Skeletal muscle satellite cell (primary cell): ENCODE measurements at regions not wholly inside any gene's neighbourhood (a gene's known extent, or its start where the extent isn't known, plus 50 kb on each side); places are given as distances from the start of the nearest gene placed in this dataset.

Experiments used
- H3K27me3 ChIP-seq: 2 replicates; pipeline ENCODE4 v1.7.0; 2013; ENCODE audit warnings: low read length; ENCODE audit not compliant: control insufficient read depth, insufficient read depth
- H3K36me3 ChIP-seq: 2 replicates; pipeline ENCODE4 v1.7.0; 2013; ENCODE audit warnings: mild to moderate bottlenecking, control low read depth, low read length; ENCODE audit not compliant: insufficient read depth
- H3K4me1 ChIP-seq: 2 replicates; pipeline ENCODE4 v1.7.0; 2013; ENCODE audit warnings: low read length; ENCODE audit not compliant: control insufficient read depth, insufficient read depth
- H3K4me2 ChIP-seq: 2 replicates; pipeline ENCODE4 v1.7.0; 2013; ENCODE audit warnings: mild to moderate bottlenecking, low read length
- H3K4me3 ChIP-seq: 2 replicates; pipeline ENCODE4 v1.7.0; 2013; ENCODE audit warnings: low read length
- H3K9ac ChIP-seq: 2 replicates; pipeline ENCODE4 v1.7.0; 2013; ENCODE audit warnings: mild to moderate bottlenecking, low read depth, low read length, moderate library complexity
- H3K9me3 ChIP-seq: replicated peaks from 2 replicates; pipeline ENCODE4 v1.7.0; 2013; ENCODE audit warnings: mild to moderate bottlenecking, control low read depth, low read length

- H3K4me3 ChIP-seq, result no peak overlapping the region
- no peak overlapping the region for H3K9ac ChIP-seq
- no peaks in the 10 kb centered on the region for H3K36me3 ChIP-seq
- peaks cover 13% of the 10 kb centered on the region for H3K4me1 ChIP-seq
- no peaks in the 10 kb centered on the region for H3K9me3 ChIP-seq
- no peak overlapping the region for H3K4me2 ChIP-seq
- no peaks in the 10 kb centered on the region for H3K27me3 ChIP-seq
These were observed 775.1 kb upstream of the NRSN1 start for GRCh38 chr6:23350752-23351453.

- H3K4me3 ChIP-seq, result no peak overlapping the region
These were observed 772.0 kb upstream of the NRSN1 start for GRCh38 chr6:23354004-23354403.

GRCh38 chr6:23357185-23357766 lies 768.7 kb upstream of the NRSN1 start:
- no peaks in the 10 kb centered on the region for H3K9me3 ChIP-seq
- H3K4me1 ChIP-seq, result no peaks in the 10 kb centered on the region
- H3K27me3 ChIP-seq, result no peaks in the 10 kb centered on the region
- H3K9ac ChIP-seq, result no peak overlapping the region
- H3K4me3 ChIP-seq, result no peak overlapping the region
- no peaks in the 10 kb centered on the region for H3K36me3 ChIP-seq
- no peak overlapping the region for H3K4me2 ChIP-seq

More at GRCh38 chr6:23354004-23354403, 772.0 kb upstream of the NRSN1 start:
- Histone ChIP-seq H3K4me2 (no peak overlapping the region), H3K36me3 (no peaks in the 10 kb centered on the region), H3K9ac (no peak overlapping the region), H3K27me3 (no peaks in the 10 kb centered on the region), H3K9me3 (no peaks in the 10 kb centered on the region), H3K4me1 (peaks cover 13% of the 10 kb centered on the region)

GRCh38 chr6:23365732-23366131 lies 760.3 kb upstream of the NRSN1 start:
- Histone ChIP-seq H3K27me3 (no peaks in the 10 kb centered on the region), H3K4me3 (no peak overlapping the region), H3K36me3 (no peaks in the 10 kb centered on the region), H3K4me2 (no peak overlapping the region), H3K9me3 (no peaks in the 10 kb centered on the region), H3K4me1 (no peaks in the 10 kb centered on the region), H3K9ac (no peak overlapping the region)

GRCh38 chr6:23367311-23367710 lies 758.7 kb upstream of the NRSN1 start:
- Histone ChIP-seq H3K9me3 (no peaks in the 10 kb centered on the region), H3K4me1 (no peaks in the 10 kb centered on the region)

GRCh38 chr6:23368557-23368956 lies 757.5 kb upstream of the NRSN1 start:
- Histone ChIP-seq H3K27me3 (no peaks in the 10 kb centered on the region), H3K4me1 (no peaks in the 10 kb centered on the region), H3K4me2 (no peak overlapping the region), H3K4me3 (no peak overlapping the region), H3K9ac (no peak overlapping the region), H3K9me3 (no peaks in the 10 kb centered on the region), H3K36me3 (no peaks in the 10 kb centered on the region)

More at GRCh38 chr6:23367311-23367710, 758.7 kb upstream of the NRSN1 start:
- H3K4me2 ChIP-seq, result no peak overlapping the region
- H3K4me3 ChIP-seq, result no peak overlapping the region
- H3K27me3 ChIP-seq, result no peaks in the 10 kb centered on the region
- no peaks in the 10 kb centered on the region for H3K36me3 ChIP-seq
- no peak overlapping the region for H3K9ac ChIP-seq

- no peak overlapping the region for H3K4me2 ChIP-seq
- H3K9ac ChIP-seq, result no peak overlapping the region
- no peaks in the 10 kb centered on the region for H3K27me3 ChIP-seq
- no peaks in the 10 kb centered on the region for H3K9me3 ChIP-seq
- no peak overlapping the region for H3K4me3 ChIP-seq
- no peaks in the 10 kb centered on the region for H3K4me1 ChIP-seq
- no peaks in the 10 kb centered on the region for H3K36me3 ChIP-seq
These were observed 756.0 kb upstream of the NRSN1 start for GRCh38 chr6:23370051-23370450.

GRCh38 chr6:23371132-23371915 lies 754.7 kb upstream of the NRSN1 start:
- Histone ChIP-seq H3K36me3 (no peaks in the 10 kb centered on the region), H3K27me3 (no peaks in the 10 kb centered on the region), H3K4me2 (no peak overlapping the region), H3K4me3 (no peak overlapping the region), H3K4me1 (no peaks in the 10 kb centered on the region), H3K9me3 (no peaks in the 10 kb centered on the region), H3K9ac (no peak overlapping the region)

- Histone ChIP-seq H3K4me1 (no peaks in the 10 kb centered on the region), H3K27me3 (no peaks in the 10 kb centered on the region), H3K36me3 (no peaks in the 10 kb centered on the region), H3K4me3 (no peak overlapping the region), H3K9ac (no peak overlapping the region), H3K4me2 (no peak overlapping the region), H3K9me3 (no peaks in the 10 kb centered on the region)
These were observed 748.2 kb upstream of the NRSN1 start for GRCh38 chr6:23377830-23378229.

GRCh38 chr6:23380465-23380864 lies 745.5 kb upstream of the NRSN1 start:
- no peaks in the 10 kb centered on the region for H3K9me3 ChIP-seq

GRCh38 chr6:23388086-23388783 lies 737.8 kb upstream of the NRSN1 start:
- Histone ChIP-seq H3K9ac (no peak overlapping the region), H3K9me3 (no peaks in the 10 kb centered on the region), H3K4me3 (no peak overlapping the region), H3K36me3 (no peaks in the 10 kb centered on the region), H3K4me1 (no peaks in the 10 kb centered on the region), H3K4me2 (no peak overlapping the region), H3K27me3 (no peaks in the 10 kb centered on the region)

More at GRCh38 chr6:23380465-23380864, 745.5 kb upstream of the NRSN1 start:
- no peak overlapping the region for H3K4me3 ChIP-seq
- no peak overlapping the region for H3K9ac ChIP-seq
- H3K36me3 ChIP-seq, result no peaks in the 10 kb centered on the region
- no peaks in the 10 kb centered on the region for H3K4me1 ChIP-seq
- no peaks in the 10 kb centered on the region for H3K27me3 ChIP-seq
- no peak overlapping the region for H3K4me2 ChIP-seq
